B cell (primary cell): ENCODE measurements at regions not wholly inside any gene's neighbourhood (a gene's known extent, or its start where the extent isn't known, plus 50 kb on each side); places are given as distances from the start of the nearest gene placed in this dataset.

ENCODE experiments used
- ATAC-seq: fragments of 200-7000 bp; cut with Tn5 transposase; one replicate; pipeline ENCODE4 v1.10.0; 2021; ENCODE audit warnings: low read depth, mild to moderate bottlenecking, moderate number of reproducible peaks, moderate library complexity
- CTCF ChIA-PET: fragments of 350-600 bp; sonication (Branson Sonifier 250); formaldehyde crosslinking; loops from one replicate; lab custom pipeline; 2021; ENCODE audit warnings: antibody characterized with exemption, inconsistent platforms; lab: Charles Lee
- POLR2A ChIA-PET: fragments of 350-600 bp; sonication (Branson Sonifier 250); formaldehyde crosslinking; loops from one replicate; lab custom pipeline; 2021; ENCODE audit warnings: antibody characterized with exemption; lab: Charles Lee
- DNase-seq: peaks from one replicate; pipeline ENCODE4 v3.0.0; 2013
- H2AFZ ChIP-seq: 2 replicates; pipeline ENCODE4 v1.6.1; 2012; ENCODE audit warnings: mild to moderate bottlenecking, low read depth, low read length; ENCODE audit not compliant: insufficient read depth, poor library complexity, severe bottlenecking
- H3K27ac ChIP-seq, 2 donors: 1 replicate in 1 of 2; 2 replicates in 1 of 2; pipeline ENCODE4 v1.5.1; 2012 to 2013; ENCODE audit warnings: low read length in 2 of 2, mild to moderate bottlenecking in 2 of 2, moderate library complexity in 1 of 2
- H3K27me3 ChIP-seq, 4 experiments: fragments of 200-600 bp in 1 of 4; sonication (generic) in 1 of 4; replicated peaks in 1 of 4; 1 replicate in 2 of 4; 2 replicates in 2 of 4; pipeline versions ENCODE4 v1.6.1 to v1.7.0; 2013 to 2016; ENCODE audit warnings: low read length in 3 of 4, mild to moderate bottlenecking in 2 of 4, mixed read lengths in 1 of 4, moderate library complexity in 1 of 4; ENCODE audit not compliant: insufficient read depth in 4 of 4, control insufficient read depth in 3 of 4; ENCODE audit errors: control extremely low read depth in 1 of 4
- H3K36me3 ChIP-seq, 2 experiments: replicated peaks in 1 of 2; 1 replicate in 1 of 2; 2 replicates in 1 of 2; pipeline versions ENCODE4 v1.6.1 to v1.7.1; 2013; ENCODE audit warnings: low read length in 1 of 2; ENCODE audit not compliant: insufficient read depth in 2 of 2, control insufficient read depth in 1 of 2; ENCODE audit errors: control extremely low read depth in 1 of 2, extremely low read depth in 1 of 2
- H3K4me1 ChIP-seq, 2 donors: fragments of 200-600 bp in 1 of 2; sonication (generic) in 1 of 2; 1 replicate in 1 of 2; 2 replicates in 1 of 2; pipeline versions ENCODE4 v1.5.1 to v1.6.1; 2013 to 2017; ENCODE audit warnings: low read length in 2 of 2; ENCODE audit not compliant: control insufficient read depth in 2 of 2, insufficient read depth in 2 of 2
- H3K4me2 ChIP-seq: replicated peaks from 2 replicates; pipeline ENCODE3; 2012; ENCODE audit warnings: mild to moderate bottlenecking, low read depth, low read length; ENCODE audit not compliant: poor library complexity, severe bottlenecking
- H3K4me3 ChIP-seq, 5 experiments: fragments of 200-600 bp in 1 of 5; sonication (generic) in 1 of 5; 1 replicate in 3 of 5; 2 replicates in 2 of 5; pipeline versions ENCODE4 v1.5.1 to v1.7.0; 2011 to 2016; ENCODE audit warnings: low read length in 4 of 5, mild to moderate bottlenecking in 4 of 5, low read depth in 2 of 5, control low read depth in 1 of 5, moderate library complexity in 1 of 5; ENCODE audit not compliant: insufficient read depth in 1 of 5; ENCODE audit errors: control extremely low read depth in 1 of 5, extremely low read depth in 1 of 5
- H3K79me2 ChIP-seq: fragments of 200-600 bp; sonication (generic); one replicate; pipeline ENCODE4 v1.6.0; 2016; ENCODE audit warnings: low read length; ENCODE audit not compliant: control insufficient read depth, insufficient read depth
- H3K9ac ChIP-seq: fragments of 200-600 bp; sonication (generic); 2 replicates; pipeline ENCODE4 v1.6.1; 2017; ENCODE audit warnings: mild to moderate bottlenecking, low read length, moderate library complexity
- H3K9me3 ChIP-seq, 3 donors: one replicate each; pipeline versions ENCODE4 v1.6.1 to v1.7.1; 2013; ENCODE audit warnings: low read length in 2 of 3; ENCODE audit not compliant: control insufficient read depth in 2 of 3, insufficient read depth in 1 of 3; ENCODE audit errors: control extremely low read depth in 1 of 3
- H4K20me1 ChIP-seq: 2 replicates; pipeline ENCODE4 v1.6.0; 2012; ENCODE audit warnings: mild to moderate bottlenecking, low read length; ENCODE audit not compliant: insufficient read depth, control insufficient read depth, poor library complexity, severe bottlenecking
- H3K27ac Mint-ChIP-seq: one replicate; pipeline ENCODE4 v1.8.0; 2021; ENCODE audit warnings: mixed read lengths
- H3K27me3 Mint-ChIP-seq: one replicate; pipeline ENCODE4 v1.8.0; 2021; ENCODE audit warnings: mixed read lengths
- H3K4me1 Mint-ChIP-seq: one replicate; pipeline ENCODE4 v1.8.0; 2021; ENCODE audit warnings: mixed read lengths
- H3K4me3 Mint-ChIP-seq: one replicate; pipeline ENCODE4 v1.8.0; 2021; ENCODE audit warnings: mixed read lengths
- H3K9me3 Mint-ChIP-seq: one replicate; pipeline ENCODE4 v1.8.0; 2022; ENCODE audit warnings: mixed read lengths; ENCODE audit not compliant: insufficient read depth
- CTCF ChIP-seq: fragments of 200-600 bp; IDR thresholded peaks from one replicate; pipeline ENCODE4 v1.8.0; 2022; ENCODE audit warnings: antibody characterized with exemption, mild to moderate bottlenecking
- EZH2 ChIP-seq: IDR thresholded peaks from 2 replicates; pipeline ENCODE4 v1.6.1; 2012; ENCODE audit warnings: borderline replicate concordance, low read depth, mild to moderate bottlenecking, moderate library complexity, low read length; ENCODE audit not compliant: insufficient read depth, poor library complexity, severe bottlenecking
- WGBS: methylation state at CpG from one replicate; pipeline ENCODE4 v1.1.5; 2013; ENCODE audit warnings: missing lambda C conversion rate; ENCODE audit not compliant: insufficient coverage; 5-methylcytosine and 5-hydroxymethylcytosine counted together
- intact Hi-C: fragments of 100-400 bp; cut with micrococcal nuclease; formaldehyde crosslinking; loops from one replicate; pipeline ENCODE4 v1.10.0; 2022

GRCh38 chr7:23968791-23969190 lies 258.8 kb downstream of the STK31 start:
- Mint-ChIP-seq H3K9me3 (no peaks in the 10 kb centered on the region), H3K27me3 (peaks cover 3% of the 10 kb centered on the region), H3K4me3 (no peak overlapping the region), H3K27ac (no peak overlapping the region), H3K4me1 (no peaks in the 10 kb centered on the region)
- intact Hi-C loops: no loop called here
- WGBS: no CpG with 5 or more reads among the region's 2 CpGs
- DNase-seq (no peak), ATAC-seq (no peak)
- no peaks in the 10 kb centered on the region for H4K20me1 ChIP-seq
- no peak overlapping the region for H3K4me3 ChIP-seq
- H2AFZ ChIP-seq: no peak overlapping the region
- ChIA-PET POLR2A (no interaction called here), CTCF (no interaction called here)
- TF ChIP-seq CTCF: no peak
- no peak for TF ChIP-seq EZH2
- H3K4me1 ChIP-seq: no peaks in the 10 kb centered on the region
- H3K4me2 ChIP-seq: no peak overlapping the region
- no peaks in the 10 kb centered on the region for H3K9me3 ChIP-seq
- H3K9ac ChIP-seq: no peak overlapping the region
- no peaks in the 10 kb centered on the region for H3K36me3 ChIP-seq
- H3K79me2 ChIP-seq: no peaks in the 10 kb centered on the region
- H3K27ac ChIP-seq: no peak overlapping the region
- H3K27me3 ChIP-seq: no peaks in the 10 kb centered on the region

GRCh38 chr7:23969443-23969842 lies 259.4 kb downstream of the STK31 start:
- Mint-ChIP-seq H3K27ac (no peak overlapping the region), H3K4me1 (no peaks in the 10 kb centered on the region), H3K4me3 (no peak overlapping the region), H3K27me3 (peaks cover 3% of the 10 kb centered on the region), H3K9me3 (no peaks in the 10 kb centered on the region)
- Histone ChIP-seq H2AFZ (no peak overlapping the region), H3K27me3 (no peaks in the 10 kb centered on the region), H4K20me1 (no peaks in the 10 kb centered on the region), H3K4me2 (no peak overlapping the region), H3K27ac (no peak overlapping the region), H3K9ac (no peak overlapping the region), H3K36me3 (no peaks in the 10 kb centered on the region), H3K9me3 (no peaks in the 10 kb centered on the region), H3K4me1 (no peaks in the 10 kb centered on the region), H3K79me2 (no peaks in the 10 kb centered on the region), H3K4me3 (no peak overlapping the region)
- 93% methylated on average over 3 of the region's 3 CpGs for WGBS
- intact Hi-C loops: no loop called here
- no peak for DNase-seq
- ChIA-PET CTCF (no interaction called here), POLR2A (no interaction called here)
- TF ChIP-seq EZH2 (no peak), CTCF (no peak)
- no peak for ATAC-seq
